Prostate gland (tissue), 2 donors: ENCODE measurements at regions not wholly inside any gene's neighbourhood (a gene's known extent, or its start where the extent isn't known, plus 50 kb on each side); places are given as distances from the start of the nearest gene placed in this dataset.

Experiments used
- CTCF ChIP-seq, 4 experiments: fragments of 200-600 bp in 2 of 4; fragments of 450-650 bp in 2 of 4; sonication (generic) in 2 of 4; IDR thresholded peaks; 1 replicate in 3 of 4; 2 replicates in 1 of 4; pipeline ENCODE4 v1.5.1; 2016 to 2019; ENCODE audit warnings: antibody characterized with exemption in 4 of 4, mild to moderate bottlenecking in 2 of 4, moderate library complexity in 2 of 4
- POLR2A ChIP-seq: fragments of 450-650 bp; IDR thresholded peaks from one replicate; pipeline ENCODE4 v1.6.1; 2016; ENCODE audit warnings: antibody characterized with exemption, mild to moderate bottlenecking

DNA sequence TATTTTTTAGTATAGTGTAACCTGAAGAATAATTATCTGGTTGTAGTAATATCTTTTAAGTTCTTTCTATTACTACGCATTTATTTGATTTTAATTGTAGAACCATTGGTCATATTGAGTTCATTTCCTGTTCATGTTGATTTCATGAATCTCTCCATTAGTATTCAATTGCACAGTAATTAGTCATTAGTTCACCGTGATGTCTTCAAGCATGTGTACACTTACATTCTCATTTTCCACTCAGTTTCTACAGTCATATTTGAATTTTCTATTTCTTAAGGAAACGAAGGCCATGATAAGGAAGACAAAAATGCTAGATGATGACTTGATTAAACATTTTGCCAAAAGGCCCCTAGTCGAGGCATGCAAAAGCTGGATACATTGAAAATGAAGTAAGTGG lies 333.7 kb upstream of the FANCL start:
- no peak for TF ChIP-seq POLR2A
- TF ChIP-seq CTCF (IDR thresholded peaks at IDR 0.05) = no peak
